ENCODE measurements at regions not wholly inside any gene's neighbourhood (a gene's known extent, or its start where the extent isn't known, plus 50 kb on each side); places are given as distances from the start of the nearest gene placed in this dataset.
A peak's percentile ranks its signal among the peaks of the same experiment; 100 is the strongest.
"Not testable (repeated sequence)": the region's sequence is repeated elsewhere in the genome, so short reads cannot be mapped to it uniquely, and the experiment has no call there.

DNA sequence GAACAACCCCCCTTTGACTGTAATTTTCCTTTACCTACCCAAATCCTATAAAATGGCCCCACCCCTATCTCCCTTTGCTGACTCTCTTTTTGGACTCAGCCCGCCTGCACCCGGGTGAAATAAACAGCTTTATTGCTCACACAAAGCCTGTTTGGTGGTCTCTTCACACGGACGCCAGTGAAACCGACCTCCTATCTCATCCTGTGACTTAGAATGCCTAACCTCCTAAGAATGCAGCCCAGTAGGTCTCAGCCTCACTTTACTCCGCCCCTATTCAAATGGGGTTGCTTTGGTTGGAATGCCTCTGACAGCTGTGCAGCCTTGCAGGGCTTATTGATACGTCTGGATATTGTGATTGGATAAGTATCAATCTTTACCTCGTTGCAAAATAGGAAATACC is 243.8 kb upstream of the PROK2 start:
- DNase-seq, ATAC-seq: not testable (repeated sequence)

DNA sequence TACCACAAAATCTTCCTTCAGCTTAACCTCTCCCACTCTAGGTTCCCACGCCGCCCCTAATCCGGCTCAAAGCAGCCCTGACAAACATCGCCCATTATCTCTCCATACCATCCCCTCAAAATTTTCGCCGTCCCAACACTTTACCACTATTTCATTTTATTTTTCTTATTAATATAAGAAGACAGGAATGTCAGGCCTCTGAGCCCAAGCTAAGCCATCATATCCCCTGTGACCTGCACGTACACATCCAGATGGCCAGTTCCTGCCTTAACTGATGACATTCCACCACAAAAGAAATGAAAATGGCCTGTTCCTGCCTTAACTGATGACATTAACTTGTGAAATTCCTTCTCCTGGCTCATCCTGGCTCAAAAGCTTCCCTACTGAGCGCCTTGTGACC is 243.4 kb upstream of the PROK2 start:
- not testable (repeated sequence) for DNase-seq, ATAC-seq

DNA sequence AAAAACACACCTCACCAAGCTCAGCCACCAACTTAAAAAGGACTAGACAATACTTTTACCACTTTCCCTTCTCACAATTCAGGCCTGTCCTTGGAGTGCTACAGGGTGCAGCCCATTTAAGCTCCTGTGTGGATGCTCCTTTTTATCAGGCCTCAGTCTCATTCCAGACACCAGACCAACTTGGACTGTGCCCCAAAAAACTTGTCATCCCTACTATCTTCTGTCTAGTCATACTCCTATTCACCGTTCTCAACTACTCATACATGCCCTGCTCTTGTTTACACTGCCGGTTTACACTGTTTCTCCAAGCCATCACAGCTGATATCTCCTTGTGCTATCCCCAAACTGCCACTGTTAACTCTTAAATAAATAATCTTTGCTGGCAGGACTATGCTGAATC is 242.8 kb upstream of the PROK2 start:
- not testable (repeated sequence) for ATAC-seq, DNase-seq

DNA sequence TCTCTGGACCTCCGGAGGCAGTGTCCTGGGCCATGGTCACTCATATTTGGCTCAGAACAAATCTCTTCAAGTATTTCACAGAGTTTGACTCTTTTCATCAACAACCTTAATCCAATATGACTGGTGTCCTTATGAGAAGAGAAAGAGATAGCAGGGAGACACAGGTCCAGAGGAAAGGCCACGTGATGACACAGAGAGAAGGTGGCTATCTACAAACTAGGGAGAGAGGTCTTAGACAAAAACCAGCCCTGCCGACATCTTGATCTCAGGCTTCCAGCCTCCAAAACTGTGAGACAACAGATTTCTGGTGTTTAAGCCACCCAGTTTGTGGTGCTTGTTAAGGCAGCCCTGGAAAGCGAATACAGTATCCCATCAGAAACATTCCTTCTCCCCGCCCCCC is 237.1 kb upstream of the PROK2 start:
- ATAC-seq: no peak
- no peak for DNase-seq

DNA sequence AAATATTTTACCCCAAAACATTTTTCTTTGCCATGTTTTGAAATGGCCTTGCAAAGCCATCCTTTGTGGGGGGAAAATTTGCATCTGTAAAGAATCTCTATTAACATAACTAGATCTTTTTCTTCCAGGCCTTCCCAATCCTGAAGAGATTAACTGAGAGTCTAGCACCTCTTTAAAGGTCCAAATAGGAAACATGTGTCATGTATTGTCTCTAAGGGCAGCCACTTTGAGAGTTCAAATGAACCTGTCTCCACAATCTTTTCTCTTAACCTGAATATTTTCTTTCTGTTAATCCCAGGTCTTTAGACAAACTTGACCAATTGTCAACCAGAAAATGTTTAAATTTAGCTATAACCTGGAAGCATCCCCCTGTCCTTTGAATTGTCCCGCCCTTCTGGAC is 236.6 kb upstream of the PROK2 start:
- ATAC-seq (no peak), DNase-seq (no peak)

DNA sequence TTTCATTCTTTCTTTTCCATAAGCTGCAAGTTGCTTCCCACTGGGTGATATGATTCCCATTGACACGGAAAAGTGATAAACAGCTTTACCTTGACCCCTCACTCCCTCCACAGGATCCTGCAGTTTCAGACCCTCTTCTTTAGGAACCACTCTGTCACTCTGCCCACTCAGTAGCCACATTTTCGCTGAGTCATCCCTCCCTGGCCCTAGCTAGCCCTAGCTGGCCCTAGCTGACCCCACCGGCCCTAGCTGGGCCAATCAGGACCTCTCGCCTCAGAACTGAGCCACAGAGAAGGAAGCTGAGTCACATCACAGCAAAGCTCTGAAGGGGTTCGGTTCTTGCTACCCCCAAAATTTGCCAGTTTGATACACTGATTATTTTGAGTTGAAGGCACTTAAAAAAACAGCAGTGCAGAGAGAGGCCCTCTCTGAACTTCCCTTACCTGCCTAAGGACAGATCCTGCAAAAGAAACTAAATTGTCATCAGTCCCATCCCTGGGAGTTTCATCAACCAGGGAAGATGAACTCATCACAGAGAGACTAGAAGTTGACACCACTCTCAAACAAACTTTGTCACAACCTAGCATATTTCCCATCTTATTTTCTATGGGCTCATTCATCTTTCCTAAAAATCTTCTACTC is 233.5 kb upstream of the PROK2 start:
- peak; percentile 10 for DNase-seq
- ATAC-seq: no peak

DNA sequence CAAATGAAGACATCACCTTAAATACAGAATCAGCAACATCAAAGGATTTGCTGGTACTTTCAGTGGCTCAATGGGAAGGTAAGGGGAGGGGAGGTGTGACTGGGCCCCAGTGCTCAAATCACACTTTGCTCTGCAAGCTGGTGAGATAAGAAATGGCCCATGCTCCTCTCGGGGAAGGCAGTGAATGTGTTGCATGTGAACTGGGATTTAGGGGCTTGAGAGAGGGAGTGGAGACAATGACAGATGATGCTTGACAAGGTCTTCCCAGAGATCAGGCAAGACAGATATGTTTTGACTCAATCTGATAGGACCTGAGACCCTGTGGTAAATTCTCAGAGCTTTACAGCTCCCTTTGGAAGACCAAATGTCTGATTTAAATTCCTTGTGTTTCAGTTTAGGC is 233.0 kb upstream of the PROK2 start:
- DNase-seq (no peak), ATAC-seq (no peak)

DNA sequence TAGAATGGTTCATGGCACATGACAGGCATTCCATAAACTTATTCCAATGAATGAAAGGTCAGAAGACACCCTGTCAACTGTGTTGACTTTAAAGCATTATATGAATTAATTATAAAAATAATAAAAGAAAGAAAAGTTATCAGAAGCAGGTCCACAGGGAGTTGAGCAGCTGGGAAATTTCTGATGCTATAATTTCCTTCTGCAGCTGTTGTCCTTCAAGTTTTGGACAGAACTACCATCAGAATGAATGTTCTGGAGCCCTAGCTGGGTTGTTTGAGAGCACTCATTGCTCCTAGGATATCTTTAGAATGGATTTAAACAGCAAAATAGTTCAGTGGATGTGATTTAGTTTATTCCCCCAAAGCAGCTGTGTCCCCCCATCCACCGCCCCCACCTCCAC is 232.4 kb upstream of the PROK2 start:
- DNase-seq (no peak), ATAC-seq (no peak)

DNA sequence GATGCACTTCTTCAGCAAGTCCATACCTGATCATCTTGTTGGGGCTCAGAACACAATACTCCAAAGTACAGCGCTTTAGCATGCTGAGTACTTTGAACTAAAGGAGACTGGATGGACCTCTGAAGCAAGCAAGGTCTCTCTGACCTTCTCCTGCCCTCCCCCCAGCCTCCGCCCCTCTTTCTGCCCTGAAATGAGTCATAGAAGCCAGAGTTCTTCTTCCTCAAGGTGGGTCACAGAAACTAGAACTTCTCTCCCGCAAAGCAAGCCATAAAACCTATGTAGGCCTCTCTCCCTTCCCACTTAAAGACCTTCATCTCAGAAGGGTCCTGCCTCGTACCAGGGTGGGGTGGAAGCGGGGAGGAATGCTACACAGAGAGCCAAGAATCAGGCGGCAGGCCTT is 230.5 kb upstream of the PROK2 start:
- DNase-seq (no peak), ATAC-seq (no peak)

DNA sequence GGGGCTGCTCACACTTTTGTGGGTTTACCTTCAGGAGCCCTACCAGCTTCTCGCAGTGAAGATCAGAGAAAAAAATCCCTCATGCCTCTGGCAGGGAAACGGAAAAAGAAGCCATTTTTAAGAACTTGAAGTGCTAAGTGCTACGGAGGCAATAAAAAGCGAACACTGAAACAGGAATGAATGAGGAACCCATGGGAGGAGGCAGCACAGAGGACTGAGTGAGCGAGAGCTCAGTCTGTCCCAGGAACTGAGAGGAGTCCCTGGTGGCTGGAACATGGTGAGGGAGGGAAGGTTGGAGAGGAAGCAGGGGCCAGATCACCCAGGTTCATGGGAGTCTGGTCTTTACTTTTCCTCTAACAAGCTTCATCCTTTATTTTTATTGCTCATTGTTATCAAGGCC is 228.1 kb upstream of the PROK2 start:
- ATAC-seq (no peak), DNase-seq (no peak)

DNA sequence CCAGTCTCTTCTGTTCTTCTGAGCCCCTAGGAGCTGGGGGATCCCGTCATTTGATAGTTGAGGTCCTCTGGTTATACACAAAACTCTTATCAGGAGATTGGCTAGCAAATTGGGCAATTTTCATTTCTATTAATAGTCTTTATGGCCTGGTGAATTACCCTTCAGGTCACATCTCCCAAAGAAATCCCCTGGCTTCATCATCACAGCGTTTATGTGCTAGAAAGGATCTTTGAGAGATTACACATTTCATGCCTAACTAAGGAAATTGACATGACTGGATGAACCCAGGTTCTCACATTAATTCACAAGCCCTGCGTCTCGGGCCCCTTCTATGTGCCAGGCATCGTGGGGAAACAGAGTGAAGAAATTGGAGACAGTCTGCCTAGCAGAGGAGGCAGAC is 227.4 kb upstream of the PROK2 start:
- no peak for ATAC-seq
- DNase-seq: no peak

DNA sequence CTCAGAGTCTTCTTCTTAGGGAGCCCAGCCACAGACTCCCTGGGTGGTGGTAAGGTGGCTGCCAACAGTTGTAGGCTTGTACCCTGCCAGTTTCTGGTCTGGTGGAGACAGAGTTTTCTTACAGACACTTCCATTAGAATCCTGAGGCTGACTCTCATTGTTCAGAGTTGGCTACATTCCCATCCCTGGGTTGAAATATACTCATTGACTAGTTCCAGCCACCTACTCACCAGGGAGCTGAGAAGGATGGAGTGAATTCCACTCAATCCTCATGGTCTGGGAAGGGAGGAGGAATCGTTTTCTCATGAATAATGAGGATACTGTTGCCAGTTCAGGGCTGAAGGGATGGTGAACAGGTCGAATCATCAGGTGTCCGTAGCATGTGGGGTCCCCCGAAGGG is 226.5 kb upstream of the PROK2 start:
- ATAC-seq (no peak), DNase-seq (no peak)

DNA sequence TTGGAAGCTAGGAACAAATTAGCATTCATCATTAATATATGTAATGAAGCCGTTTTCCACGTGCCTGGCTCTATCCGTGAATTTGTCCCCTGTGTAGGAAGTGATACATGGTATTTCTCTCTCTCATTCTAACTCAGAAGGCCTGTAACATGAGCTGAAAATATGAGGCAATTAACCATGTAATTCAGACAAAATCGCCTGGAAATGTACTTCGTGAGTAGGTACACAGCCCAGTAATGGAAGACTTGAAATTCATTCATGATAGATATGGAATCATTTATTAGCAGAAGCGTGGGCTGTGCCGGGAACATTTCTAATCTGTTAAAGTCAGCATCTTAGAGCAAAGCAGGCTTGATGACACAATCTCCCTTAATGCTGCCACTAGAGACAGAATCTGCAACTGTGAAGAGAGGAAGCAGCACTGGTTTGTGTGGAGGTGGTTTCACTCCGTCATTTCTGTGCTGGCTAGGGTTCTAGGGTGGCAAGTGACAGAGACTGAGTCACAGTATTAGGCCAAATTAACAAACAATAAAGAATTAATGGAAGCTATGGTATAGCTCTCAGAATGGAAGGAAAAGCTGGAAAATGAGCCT is 225.0 kb upstream of the PROK2 start:
- ATAC-seq: no peak
- no peak for DNase-seq

DNA sequence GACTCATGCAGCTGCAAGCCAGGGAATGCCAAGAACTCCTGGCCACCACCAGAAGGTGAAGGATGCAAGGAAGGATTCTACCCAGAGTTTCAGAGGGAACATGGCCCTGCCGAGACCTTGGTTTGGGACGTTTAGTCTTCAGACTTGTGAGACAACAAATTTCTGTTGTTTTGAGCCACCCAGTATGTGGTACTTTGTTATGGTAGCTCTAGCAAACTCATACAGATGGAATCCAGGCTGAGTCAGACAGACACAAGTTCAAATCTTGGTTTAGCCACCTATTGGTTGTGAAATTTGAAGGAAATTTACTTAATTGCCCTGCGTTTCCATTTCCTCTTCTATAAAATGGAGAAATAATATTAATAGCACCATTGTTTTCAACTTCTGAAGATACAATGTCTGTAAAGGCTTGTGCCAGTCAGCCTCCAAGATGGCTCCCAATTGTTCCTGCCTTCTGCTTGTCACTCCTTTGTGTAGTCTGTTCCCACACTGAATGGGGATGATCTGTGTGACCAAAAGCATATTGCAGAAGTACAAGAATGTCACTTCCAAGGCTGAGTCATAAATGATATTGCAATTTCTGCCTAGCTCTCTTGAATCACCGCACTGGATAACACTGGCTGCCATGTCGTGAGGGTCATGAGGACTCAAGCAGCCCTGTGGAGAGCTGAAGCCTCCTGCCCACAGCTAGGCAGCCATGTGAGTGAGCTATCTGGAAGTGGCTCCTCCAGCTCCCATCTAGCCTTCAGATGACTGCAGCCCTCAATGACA is 223.5 kb upstream of the PROK2 start:
- DNase-seq: no peak

DNA sequence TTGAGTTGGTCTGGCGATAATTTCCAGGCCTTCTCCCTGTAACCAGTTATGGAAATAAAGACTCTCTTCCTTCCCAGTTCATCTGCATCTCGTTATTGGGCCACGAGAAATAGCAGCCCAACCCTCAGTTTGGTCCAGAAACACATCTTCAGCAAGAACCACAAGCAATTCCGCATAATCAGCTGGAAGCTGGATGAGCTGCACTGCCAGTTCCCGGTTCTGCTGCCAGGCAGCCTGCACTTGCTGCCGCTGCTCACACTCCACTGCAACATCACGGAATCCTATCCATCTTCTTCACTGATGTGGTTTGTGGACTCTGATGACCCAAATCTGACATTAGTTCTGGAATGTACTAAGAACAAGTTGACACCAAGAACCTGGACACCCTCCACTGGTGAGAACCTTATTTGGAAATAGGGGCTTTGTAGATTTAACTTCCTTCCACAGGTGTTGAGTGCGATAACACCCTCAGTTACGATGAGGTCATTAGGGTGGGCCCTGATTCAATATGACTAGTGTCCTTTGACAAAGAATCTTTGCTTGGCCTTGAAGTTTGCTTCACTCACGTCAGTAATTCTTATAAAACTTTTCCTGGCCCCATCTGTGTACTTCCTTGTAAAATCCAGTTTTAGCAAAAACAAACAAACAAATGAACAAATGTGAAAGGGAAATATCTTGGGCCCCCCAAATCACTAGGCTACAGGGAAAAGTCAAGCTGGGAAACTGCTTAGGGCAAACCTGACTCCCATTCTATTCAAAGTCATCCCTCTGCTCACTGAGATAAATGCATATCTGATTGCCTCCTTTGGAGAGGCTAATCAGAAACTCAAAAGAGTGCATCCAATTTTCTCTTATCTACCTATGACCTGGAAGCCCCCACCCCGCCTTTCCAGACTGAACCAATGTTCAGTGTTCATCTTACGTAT is 221.9 kb upstream of the PROK2 start:
- ATAC-seq (no peak), DNase-seq (no peak)

More for the DNA sequence above, 223.5 kb upstream of the PROK2 start:
- no peak for ATAC-seq

DNA sequence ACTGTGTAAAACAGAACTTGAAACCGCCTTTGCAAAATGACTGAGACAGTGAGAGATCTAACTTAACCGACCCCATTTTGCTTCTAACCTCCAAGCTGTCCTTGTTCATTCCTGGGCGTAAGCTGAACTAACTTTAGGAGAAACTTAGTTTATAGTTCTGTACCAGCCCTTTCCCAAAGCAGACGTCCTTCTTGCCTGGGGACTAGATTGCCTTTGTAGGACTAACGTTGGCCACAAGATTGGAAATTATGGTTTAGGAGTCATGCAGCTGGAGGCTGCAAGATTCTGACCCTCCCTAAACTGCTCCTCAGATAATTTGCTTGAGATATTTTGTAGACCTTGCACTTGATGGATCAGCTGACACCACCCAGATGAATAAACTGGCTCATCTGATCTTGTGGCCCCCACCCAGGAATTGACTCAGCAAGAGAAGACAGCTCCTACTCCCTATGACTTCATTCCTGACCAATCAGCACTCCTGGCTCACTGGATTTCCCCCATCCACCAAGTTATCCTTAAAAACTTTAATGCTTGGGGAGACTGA is 219.9 kb upstream of the PROK2 start:
- no peak for DNase-seq
- ATAC-seq: no peak

DNA sequence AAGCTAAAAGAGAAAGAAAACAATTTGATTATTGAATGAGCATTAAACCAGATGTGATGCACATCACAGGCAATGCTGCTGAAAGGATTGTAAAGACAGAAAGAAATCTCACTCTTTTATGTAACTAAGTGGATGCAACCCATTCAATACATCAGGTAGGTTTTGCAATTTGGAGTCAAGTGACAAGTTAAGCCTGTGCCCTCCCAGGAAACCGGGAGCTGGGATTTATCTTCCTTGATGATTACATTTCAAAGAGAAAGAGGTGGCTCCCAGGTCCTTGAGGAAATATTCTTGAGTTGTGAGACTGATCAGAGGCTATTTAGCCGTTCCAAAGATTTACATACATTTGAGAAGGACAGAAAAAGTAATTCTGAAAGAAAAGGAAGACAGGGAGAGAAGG is 219.0 kb upstream of the PROK2 start:
- ATAC-seq (no peak), DNase-seq (no peak)

DNA sequence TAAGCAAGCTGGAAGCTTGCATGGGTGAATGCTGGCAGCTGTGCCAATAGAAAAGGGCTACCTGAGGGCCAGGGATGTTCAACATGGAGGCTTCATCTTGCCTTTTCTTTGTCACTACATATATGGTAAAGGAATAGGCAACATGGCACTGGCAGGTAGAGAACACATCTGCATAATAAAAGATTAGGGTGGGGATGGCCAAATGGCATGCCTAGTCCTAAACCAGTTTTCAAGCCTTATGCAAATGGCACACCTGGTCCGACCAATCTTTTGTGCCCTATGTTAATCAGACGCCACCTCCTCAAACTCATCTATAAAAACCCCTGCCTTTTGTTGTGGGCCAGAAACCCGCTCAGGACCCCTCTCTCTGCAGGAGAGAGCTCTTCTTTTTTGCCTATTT is 216.8 kb upstream of the PROK2 start:
- ATAC-seq (no peak), DNase-seq (no peak)

DNA sequence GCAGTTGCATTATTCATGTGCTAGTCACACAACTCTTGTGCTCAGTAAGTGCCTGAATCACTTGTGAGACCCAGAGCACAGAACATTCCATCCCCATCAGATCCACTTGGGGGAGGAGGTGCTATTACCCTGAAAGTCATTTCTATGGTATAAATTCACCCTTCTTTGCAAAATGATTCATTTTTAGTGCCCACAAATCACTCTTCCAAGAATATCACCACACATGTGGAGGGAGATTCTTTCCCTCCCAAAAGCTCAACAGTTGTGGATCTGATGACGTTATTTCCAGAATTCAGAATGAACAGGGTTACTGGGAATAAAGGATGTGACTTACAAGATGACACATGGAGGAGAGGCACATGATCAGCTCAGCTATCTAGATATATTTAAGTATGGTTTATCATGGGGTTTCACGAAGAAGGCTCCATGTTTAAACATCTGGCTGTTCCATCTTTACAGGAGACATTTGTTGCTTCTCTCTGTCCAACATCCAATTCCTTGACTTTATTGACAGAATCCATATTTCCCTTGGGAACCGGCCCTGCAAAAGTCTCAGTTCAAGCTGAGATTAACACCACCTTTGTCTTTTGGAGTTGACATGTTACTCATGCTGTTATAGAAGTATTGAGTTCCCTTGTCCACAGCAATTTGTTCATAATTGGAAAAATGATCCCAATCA is 214.2 kb upstream of the PROK2 start:
- DNase-seq: no peak
- ATAC-seq: peak; percentile 77

DNA sequence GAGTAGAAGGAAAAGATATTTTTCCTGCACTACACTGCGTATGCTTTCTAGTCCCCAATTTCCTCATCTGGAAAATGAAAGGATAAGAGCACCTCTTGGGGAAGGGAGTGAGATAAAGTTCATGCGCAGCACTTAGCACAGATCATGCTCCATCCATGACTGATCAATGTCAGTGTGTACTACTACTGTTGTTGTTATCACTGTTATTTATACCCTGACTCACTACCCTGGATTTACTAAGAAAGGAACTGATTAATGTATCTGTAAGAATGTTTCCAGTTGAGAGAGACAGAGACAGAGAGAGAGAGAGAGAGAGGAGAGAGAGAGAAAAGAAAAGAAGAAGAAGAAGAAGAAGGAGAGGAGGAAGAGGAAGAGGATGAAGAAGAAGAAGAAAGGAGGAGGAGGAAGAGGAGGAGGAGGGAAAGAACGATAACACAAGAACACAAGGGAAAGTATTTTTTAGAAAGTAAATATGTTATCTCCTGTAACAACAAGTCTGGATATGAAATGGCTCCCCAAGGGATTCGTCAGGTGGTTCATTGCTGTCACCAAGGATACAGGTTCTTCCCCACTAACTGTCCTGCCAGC is 212.2 kb upstream of the PROK2 start:
- DNase-seq (no peak), ATAC-seq (no peak)

DNA sequence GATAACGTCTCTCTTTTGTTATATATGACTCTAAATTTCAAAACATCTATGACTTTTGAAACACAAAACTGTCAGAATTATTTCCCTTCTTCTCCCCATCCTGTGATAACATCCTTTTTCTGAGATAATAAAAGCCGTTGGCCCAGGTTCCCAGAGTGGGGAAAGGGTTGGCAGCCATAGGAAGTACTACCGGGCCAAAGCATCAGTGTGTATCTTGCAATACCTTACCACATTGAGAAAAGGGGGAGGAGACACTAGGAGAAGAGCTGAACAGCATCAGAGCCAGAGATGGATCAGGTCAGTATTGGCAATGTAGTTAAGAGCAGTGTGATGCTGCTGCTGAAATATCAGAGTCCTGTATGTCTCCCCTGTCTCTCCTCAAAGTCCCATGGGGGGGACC is 210.0 kb upstream of the PROK2 start:
- DNase-seq (no peak), ATAC-seq (no peak)
